PC-3 (cell line): ENCODE measurements at regions not wholly inside any gene's neighbourhood (a gene's known extent, or its start where the extent isn't known, plus 50 kb on each side); places are given as distances from the start of the nearest gene placed in this dataset.

Experiments
- ATAC-seq: fragments of 200-7000 bp; cut with Tn5 transposase; 2 replicates; pipeline ENCODE4 v1.9.1; 2020; ENCODE audit warnings: mild to moderate bottlenecking, moderate library complexity
- BruUV-seq: library from RNA; stranded (reverse); fragments of 400-500 nt; replicated peaks from 2 replicates; lab custom pipeline; 2021; lab: Mats Ljungman, UMichigan
- CTCF ChIA-PET: fragments of 300-600 bp; sonication (Branson Sonifier 250); formaldehyde crosslinking; loops from one replicate; lab custom pipeline; 2022; ENCODE audit warnings: antibody characterized with exemption; lab: Charles Lee
- POLR2A ChIA-PET: fragments of 300-600 bp; sonication (Branson Sonifier 250); formaldehyde crosslinking; loops from one replicate; lab custom pipeline; 2022; ENCODE audit warnings: antibody characterized with exemption; ENCODE audit not compliant: unreplicated experiment; lab: Charles Lee
- DNase-seq: peaks from one replicate; pipeline ENCODE4 v3.0.0-alpha.2; 2015
- H2AFZ ChIP-seq: fragments of 300-600 bp; sonication (generic); 2 replicates; pipeline ENCODE4 v1.6.0; 2016; ENCODE audit warnings: antibody characterized with exemption, low read length
- H3F3A ChIP-seq: fragments of 300-600 bp; sonication (generic); one replicate; pipeline ENCODE4 v1.6.0; 2017; ENCODE audit warnings: antibody characterized with exemption, low read length, control low read depth, mild to moderate bottlenecking; ENCODE audit not compliant: unreplicated experiment
- H3K27ac ChIP-seq: fragments of 300-600 bp; sonication (generic); 2 replicates; pipeline ENCODE4 v1.5.1; 2016; ENCODE audit warnings: mild to moderate bottlenecking, low read length
- H3K27me3 ChIP-seq: fragments of 300-600 bp; sonication (generic); 2 replicates; pipeline ENCODE4 v1.6.1; 2016; ENCODE audit warnings: low read length, mixed read lengths
- H3K36me3 ChIP-seq: fragments of 300-600 bp; sonication (generic); 2 replicates; pipeline ENCODE4 v1.6.1; 2016; ENCODE audit warnings: low read depth, mixed run types, low read length, mixed read lengths
- H3K4me1 ChIP-seq: fragments of 300-600 bp; sonication (generic); 2 replicates; pipeline ENCODE4 v1.5.1; 2016; ENCODE audit warnings: low read length; ENCODE audit not compliant: insufficient read depth
- H3K4me2 ChIP-seq: fragments of 300-600 bp; sonication (generic); 2 replicates; pipeline ENCODE4 v1.6.0; 2016; ENCODE audit warnings: low read length
- H3K4me3 ChIP-seq: fragments of 300-600 bp; sonication (generic); 2 replicates; pipeline ENCODE4 v1.5.1; 2016; ENCODE audit warnings: mild to moderate bottlenecking, low read length, mixed read lengths
- H3K79me2 ChIP-seq: fragments of 300-600 bp; sonication (generic); 2 replicates; pipeline ENCODE4 v1.6.1; 2017; ENCODE audit warnings: low read length, mixed read lengths
- H3K9ac ChIP-seq: fragments of 300-600 bp; sonication (generic); 2 replicates; pipeline ENCODE4 v1.6.0; 2016; ENCODE audit warnings: mild to moderate bottlenecking, low read length
- H3K9me2 ChIP-seq: fragments of 300-600 bp; sonication (generic); replicated peaks from 2 replicates; pipeline ENCODE4 v1.6.1; 2016; ENCODE audit warnings: mixed run types, low read length, mixed read lengths
- H3K9me3 ChIP-seq: fragments of 300-600 bp; sonication (generic); 2 replicates; pipeline ENCODE4 v1.6.1; 2016; ENCODE audit warnings: low read length, mixed read lengths
- H4K20me1 ChIP-seq: fragments of 300-600 bp; sonication (generic); 2 replicates; pipeline ENCODE4 v1.6.1; 2016; ENCODE audit warnings: low read length, mixed read lengths
- CTCF ChIP-seq: fragments of 300-600 bp; sonication (generic); conservative IDR thresholded peaks from 2 replicates; pipeline ENCODE4 v1.5.1; 2017; ENCODE audit warnings: antibody characterized with exemption, low read depth, mild to moderate bottlenecking, low read length
- EZH2 ChIP-seq: fragments of 300-600 bp; sonication (generic); IDR thresholded peaks from one replicate; pipeline ENCODE4 v1.6.1; 2017; ENCODE audit warnings: antibody characterized with exemption, mild to moderate bottlenecking, low read length; ENCODE audit not compliant: unreplicated experiment
- EZH2phosphoT487 ChIP-seq: fragments of 300-600 bp; sonication (generic); IDR thresholded peaks from 2 replicates; pipeline ENCODE4 v1.6.1; 2018; ENCODE audit warnings: mild to moderate bottlenecking, antibody characterized with exemption, low read length, borderline replicate concordance
- intact Hi-C: fragments of 100-400 bp; cut with micrococcal nuclease; formaldehyde crosslinking; loops from 2 replicates; pipeline ENCODE4 v1.9.0; 2023

- peaks cover 12% of the 10 kb centered on the region for H3K27me3 ChIP-seq
Observed at GRCh38 chr22:44647141-44647540, 54.9 kb upstream of the PRR5 start.

GRCh38 chr22:44646668-44647067 is 55.3 kb upstream of the PRR5 start:
- CTCF ChIA-PET, result no interaction called here
- no peak overlapping the region for H3K9ac ChIP-seq
- no peaks in the 10 kb centered on the region for H3F3A ChIP-seq
- no peak for TF ChIP-seq CTCF
- no peak for TF ChIP-seq EZH2phosphoT487
- no peak for TF ChIP-seq EZH2
- H3K9me2 ChIP-seq, result no peaks in the 10 kb centered on the region
- no peaks in the 10 kb centered on the region for H4K20me1 ChIP-seq
- POLR2A ChIA-PET, result no interaction called here
- H3K27me3 ChIP-seq, result peaks cover 7% of the 10 kb centered on the region
- no peak overlapping the region for H3K27ac ChIP-seq
- DNase-seq (no peak), ATAC-seq (no peak)
- no peaks in the 10 kb centered on the region for H3K9me3 ChIP-seq
- intact Hi-C loops, result no loop called here
- no peak overlapping the region for H3K4me3 ChIP-seq
- H3K4me2 ChIP-seq, result no peak overlapping the region
- H2AFZ ChIP-seq, result no peak overlapping the region
- no peaks in the 10 kb centered on the region for H3K79me2 ChIP-seq
- no TSS peak for BruUV-seq
- no peaks in the 10 kb centered on the region for H3K36me3 ChIP-seq
- no peaks in the 10 kb centered on the region for H3K4me1 ChIP-seq

More at GRCh38 chr22:44647141-44647540, 54.9 kb upstream of the PRR5 start:
- H3F3A ChIP-seq, result no peaks in the 10 kb centered on the region
- H3K4me1 ChIP-seq, result no peaks in the 10 kb centered on the region
- no peak overlapping the region for H3K4me2 ChIP-seq
- H4K20me1 ChIP-seq, result no peaks in the 10 kb centered on the region
- no peaks in the 10 kb centered on the region for H3K36me3 ChIP-seq
- no peak overlapping the region for H2AFZ ChIP-seq
- ChIA-PET POLR2A (no interaction called here), CTCF (interaction anchor here (0.6 kb wide), 1 partner anchor 16 kb away, joined by 3 read pairs; no protein-coding TSS in a partner anchor)
- DNase-seq (no peak), ATAC-seq (no peak)
- no peaks in the 10 kb centered on the region for H3K9me2 ChIP-seq
- no peak for TF ChIP-seq EZH2phosphoT487
- TF ChIP-seq CTCF, result no peak
- TF ChIP-seq EZH2, result no peak
- intact Hi-C loops, result no loop called here
- H3K9ac ChIP-seq, result no peak overlapping the region
- BruUV-seq, result no TSS peak
- H3K79me2 ChIP-seq, result no peaks in the 10 kb centered on the region
- no peak overlapping the region for H3K27ac ChIP-seq
- H3K9me3 ChIP-seq, result no peaks in the 10 kb centered on the region
- no peak overlapping the region for H3K4me3 ChIP-seq

GRCh38 chr22:44646141-44646540 is 55.9 kb upstream of the PRR5 start:
- Histone ChIP-seq H3K9ac (no peak overlapping the region), H3F3A (no peaks in the 10 kb centered on the region), H3K4me3 (no peak overlapping the region), H4K20me1 (no peaks in the 10 kb centered on the region), H3K79me2 (no peaks in the 10 kb centered on the region), H3K4me1 (no peaks in the 10 kb centered on the region), H3K36me3 (no peaks in the 10 kb centered on the region), H3K9me3 (no peaks in the 10 kb centered on the region), H3K27ac (no peak overlapping the region), H3K4me2 (no peak overlapping the region), H2AFZ (no peak overlapping the region), H3K9me2 (no peaks in the 10 kb centered on the region), H3K27me3 (peaks cover 7% of the 10 kb centered on the region)
- POLR2A ChIA-PET, result no interaction called here
- no TSS peak for BruUV-seq
- intact Hi-C loops, result no loop called here
- CTCF ChIA-PET, result no interaction called here
- no peak for ATAC-seq
- no peak for DNase-seq
- TF ChIP-seq EZH2, result no peak
- TF ChIP-seq EZH2phosphoT487, result no peak
- no peak for TF ChIP-seq CTCF
